ENCODE measurements at regions not wholly inside any gene's neighbourhood (a gene's known extent, or its start where the extent isn't known, plus 50 kb on each side); places are given as distances from the start of the nearest gene placed in this dataset.

DNA sequence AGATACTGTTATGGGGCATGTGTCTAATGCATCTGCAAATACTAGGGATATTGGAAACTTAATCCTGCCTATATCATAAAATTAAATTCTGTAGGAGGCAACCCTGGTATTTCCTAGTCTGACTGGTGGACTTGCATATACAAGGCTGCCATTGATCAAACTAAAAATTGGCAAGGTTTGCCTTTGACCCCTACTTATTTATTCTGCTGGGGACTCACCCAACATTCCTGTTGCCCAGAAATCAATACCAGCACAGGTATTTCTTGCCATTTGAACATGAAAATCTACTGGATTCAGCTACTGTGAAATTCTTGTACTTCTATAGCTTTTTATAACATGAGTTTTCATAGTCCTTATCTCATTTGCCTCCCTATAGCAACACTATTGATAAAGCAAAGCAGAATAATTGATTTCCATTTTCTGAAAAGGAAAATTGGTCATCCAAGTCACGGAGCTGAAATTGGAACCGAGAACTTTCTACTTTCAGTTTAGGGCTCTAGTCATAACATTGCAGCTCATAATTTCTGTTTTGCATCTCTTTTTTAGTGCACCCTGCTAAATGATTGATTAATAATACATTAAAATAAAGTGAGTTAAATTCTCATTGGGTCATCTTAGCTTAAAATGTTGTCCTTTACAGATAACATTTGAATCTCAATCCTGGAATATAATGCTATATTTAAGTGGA is 365.2 kb downstream of the MFSD1 start:
- no peak for DNase-seq (ENCODE audit: low spot score)

DNA sequence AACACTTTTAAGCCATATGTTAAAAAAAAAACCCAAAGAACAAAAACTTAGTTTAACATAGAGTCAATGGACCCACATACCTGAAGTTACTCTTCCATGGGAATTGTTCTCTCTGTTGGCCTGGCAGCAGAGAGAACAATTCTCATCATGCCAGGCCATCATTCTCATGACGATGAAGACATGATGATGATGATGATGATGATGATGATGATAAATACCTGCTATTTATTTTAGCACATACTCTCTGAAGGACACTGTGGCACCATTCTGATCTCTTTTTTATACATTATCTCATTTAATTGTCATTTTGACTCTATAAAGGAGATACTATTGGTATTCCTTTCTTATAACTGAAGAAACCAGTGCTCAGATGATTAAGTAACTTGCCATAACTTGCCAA is 366.9 kb downstream of the MFSD1 start:
- DNase-seq (ENCODE audit: low spot score): no peak

DNA sequence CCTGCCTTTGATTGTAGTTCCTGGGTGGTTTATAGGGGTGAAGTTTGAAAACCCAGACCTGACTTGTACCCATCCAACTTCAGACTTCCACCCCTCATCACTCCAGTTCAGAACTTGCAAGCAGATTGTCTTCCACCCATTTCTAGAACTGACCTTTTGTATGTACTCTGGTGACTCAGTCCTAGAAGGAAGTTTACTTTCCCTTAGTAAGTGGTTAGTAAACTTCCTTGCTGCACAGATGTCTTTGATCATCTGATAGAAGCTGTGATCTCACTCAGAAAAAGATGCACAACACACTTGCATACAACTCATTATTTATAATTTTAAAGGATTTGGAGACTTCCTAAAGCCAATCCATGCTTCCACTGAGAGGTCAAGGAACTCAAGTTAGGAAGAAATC is 368.0 kb downstream of the MFSD1 start:
- no peak for DNase-seq (ENCODE audit: low spot score)

DNA sequence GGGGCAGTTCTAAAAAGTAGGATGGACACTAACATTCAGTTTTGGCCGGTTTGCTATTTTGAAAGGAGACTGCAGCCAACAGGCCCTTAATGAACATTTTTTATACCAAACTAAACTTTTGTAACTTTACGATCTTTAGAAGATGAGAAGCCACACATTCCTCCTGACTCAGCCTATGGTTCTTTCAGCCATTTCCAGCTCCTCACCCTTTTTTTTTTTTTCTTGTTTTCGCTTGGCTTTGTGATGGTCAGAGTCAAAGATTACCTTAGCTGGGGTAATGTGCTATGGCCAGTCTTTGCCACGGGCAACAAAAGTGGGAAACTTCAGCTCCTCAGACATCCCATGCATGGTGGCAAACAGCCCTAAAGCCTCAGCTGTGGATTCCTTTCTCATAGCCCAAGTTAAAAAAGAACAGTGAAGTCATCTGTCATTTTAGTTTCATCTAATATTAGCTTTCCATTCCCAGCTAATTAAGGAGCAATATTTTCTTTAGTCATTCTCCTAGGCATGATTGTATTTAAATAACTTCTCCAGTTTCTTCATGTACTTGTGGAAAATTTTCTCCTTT is 368.7 kb downstream of the MFSD1 start:
- DNase-seq (ENCODE audit: low spot score): no peak

DNA sequence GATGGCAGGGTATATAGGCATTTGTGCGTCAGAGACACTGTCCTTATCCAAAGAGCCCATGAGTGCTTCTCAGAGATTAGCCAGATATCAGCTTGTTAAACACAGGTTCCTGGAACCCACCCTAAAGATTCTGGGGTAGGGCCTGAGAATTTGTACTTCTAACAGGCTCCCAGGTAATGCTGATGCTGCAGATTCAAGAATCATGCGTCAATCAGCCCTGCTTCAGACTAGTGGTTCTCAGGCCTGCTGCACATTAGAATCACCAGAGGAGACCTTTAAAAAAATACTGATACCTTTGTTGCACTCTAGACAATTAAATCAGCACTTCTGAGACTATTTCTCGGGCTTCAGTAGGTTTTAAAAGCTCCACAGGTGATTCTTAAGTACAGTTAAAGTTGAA is 369.5 kb downstream of the MFSD1 start:
- DNase-seq (ENCODE audit: low spot score): no peak

DNA sequence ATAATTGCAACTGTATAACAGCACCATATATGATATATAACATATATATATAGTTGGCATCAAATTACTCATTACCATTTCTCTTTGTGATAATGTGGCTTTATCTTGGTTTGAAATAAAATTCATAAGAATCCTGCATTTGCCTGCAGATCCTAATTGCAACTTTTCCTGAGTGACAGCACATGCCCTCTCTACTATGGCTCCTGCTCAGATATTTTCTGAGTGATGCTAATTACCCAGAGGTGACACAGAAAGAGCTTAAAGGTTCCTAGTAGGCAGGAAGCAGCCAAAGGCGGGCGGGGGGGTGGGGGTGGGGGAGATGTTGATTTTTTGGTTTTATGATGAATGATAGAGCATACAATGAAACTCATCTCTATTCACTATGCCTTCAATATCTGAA is 370.6 kb downstream of the MFSD1 start:
- DNase-seq (ENCODE audit: low spot score): no peak

DNA sequence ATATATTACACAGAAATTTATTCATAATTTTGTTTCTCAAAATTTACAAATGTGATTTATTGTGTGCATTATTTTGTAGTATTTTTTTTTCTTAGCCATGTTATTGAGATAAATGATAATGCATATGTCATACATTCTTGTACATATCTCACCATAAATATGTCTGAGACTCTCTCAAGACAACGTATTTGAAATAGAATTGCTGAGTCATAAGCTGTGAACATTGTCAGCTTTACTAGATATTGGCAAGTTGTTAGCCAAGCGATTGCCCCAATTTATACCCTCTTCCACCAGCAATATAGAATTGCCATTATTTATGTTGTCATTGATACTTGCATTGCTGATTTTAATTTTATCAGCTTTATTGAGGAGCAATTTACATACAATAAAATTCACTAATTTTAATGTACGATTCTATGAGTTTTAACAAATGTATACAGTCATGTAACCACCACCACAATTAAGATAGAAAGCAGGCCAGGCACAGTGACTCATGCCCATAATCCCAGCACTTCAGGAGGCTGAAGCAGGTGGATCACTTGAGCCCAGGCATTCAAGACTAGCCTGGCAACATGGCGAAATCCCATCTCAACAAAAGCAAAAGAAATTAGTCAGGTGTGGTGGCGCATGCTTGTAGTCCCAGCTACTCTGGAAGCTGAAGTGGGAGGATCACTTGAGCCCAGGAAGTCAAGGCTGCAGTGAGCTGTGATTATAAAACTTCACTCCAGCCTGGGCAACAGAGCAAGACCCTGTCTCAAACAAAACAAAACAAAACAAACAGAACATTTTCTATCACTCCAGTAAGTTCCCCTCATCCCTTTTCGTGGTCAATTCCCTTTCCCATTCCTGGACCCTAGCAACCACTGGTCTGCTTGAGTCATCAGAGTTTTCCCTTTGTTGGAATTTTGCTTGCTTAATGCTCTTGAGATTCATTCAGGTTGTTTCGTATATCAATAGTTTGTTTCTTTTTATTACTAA is 373.1 kb downstream of the MFSD1 start:
- no peak for DNase-seq (ENCODE audit: low spot score)

DNA sequence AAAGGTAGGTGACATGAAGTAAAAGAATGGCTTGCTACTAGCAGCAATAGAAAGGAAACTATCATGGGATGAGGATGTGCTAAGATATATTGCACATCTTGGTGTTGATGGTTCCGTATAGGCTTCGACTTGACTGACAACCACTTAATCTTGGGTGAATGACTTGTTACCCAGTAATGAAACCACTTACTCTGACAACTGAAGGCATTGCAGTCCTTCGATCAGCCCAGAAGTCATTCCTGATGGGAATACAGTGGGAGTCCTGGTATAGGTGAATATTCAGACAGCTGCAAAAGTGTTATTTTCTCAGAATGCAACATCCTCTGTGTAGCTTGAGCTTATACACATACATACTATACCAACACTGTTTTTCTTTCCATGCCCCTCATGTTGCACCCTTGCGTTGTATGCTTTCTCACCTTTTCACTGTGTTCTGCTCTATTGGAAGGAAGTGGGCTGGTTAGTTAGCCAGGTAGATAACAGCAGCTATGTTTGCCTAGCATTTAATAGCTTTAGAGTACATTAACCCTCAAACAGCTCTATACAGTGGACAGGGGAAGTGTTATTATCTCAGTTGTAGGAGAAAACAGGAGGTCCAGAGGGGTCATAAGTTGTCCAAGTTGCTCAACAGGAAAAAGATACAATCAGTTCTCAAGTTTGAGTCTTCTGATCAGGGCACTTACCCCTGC is 376.5 kb downstream of the MFSD1 start:
- no peak for DNase-seq (ENCODE audit: low spot score)

DNA sequence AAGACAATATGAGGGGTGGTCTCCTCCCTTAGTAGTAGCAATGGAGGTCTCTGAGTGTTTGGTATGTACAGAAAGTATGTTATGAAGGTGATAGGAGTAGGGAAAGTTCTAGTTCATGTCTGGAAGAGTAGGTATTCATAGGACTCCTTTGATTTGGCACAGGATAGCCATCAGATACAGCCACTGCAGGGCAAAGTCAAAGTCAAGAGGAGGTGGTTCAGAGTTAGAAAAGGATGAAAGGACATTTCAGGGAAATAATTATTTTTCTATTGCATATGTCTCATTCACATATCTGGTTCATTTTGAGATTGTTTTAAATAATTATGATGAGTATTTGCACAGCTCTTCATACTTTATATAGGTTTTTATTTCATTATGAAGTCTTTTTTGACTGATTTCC is 381.1 kb downstream of the MFSD1 start:
- no peak for DNase-seq (ENCODE audit: low spot score)

DNA sequence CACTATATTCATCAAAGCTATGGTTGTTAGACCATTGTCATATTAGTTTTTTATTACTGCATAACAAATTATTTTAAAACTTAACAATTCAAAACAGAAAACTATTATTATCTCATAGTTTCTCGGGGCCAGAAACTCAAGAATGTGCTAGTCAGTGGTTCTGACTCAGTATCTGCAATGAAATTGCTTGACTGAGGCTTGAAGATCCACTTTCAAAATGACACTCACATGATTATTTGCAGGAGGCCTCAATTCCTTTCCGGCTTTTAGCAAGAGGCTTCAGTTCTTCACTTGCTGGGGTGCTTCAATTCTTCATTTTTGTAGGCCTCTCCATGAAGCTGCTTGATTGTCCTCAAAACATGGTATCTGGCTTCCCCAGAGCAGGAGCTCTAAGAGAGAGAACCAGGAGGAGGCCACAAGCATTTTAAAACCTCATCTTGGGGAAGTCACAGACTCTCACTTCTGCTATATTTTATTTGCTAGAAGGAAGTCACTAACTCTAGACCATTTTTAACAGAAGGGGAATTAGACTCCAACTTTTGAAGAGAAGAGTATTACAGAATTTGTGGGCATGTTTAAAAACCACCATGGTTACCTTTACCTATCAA is 383.7 kb downstream of the MFSD1 start:
- no peak for DNase-seq (ENCODE audit: low spot score)

DNA sequence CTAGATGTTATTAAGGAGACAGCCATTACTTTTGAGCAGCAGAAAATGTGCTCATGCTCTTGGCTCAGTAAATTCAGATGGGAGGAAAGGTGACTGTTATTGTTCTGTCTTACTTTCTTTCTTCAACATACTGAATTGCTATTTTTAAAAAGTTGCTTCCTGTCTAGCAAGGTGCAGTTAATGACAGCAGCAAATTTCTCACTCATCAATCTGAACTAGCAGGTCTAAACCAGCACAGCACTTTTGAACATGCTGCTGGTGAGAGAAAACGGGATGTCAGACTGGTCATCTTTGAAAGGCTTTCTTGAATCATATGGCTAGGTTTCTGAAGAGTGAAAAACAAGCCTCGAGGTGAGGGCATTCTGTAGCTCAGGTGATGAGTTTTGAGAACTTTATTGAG is 384.7 kb downstream of the MFSD1 start:
- DNase-seq (ENCODE audit: low spot score): no peak

DNA sequence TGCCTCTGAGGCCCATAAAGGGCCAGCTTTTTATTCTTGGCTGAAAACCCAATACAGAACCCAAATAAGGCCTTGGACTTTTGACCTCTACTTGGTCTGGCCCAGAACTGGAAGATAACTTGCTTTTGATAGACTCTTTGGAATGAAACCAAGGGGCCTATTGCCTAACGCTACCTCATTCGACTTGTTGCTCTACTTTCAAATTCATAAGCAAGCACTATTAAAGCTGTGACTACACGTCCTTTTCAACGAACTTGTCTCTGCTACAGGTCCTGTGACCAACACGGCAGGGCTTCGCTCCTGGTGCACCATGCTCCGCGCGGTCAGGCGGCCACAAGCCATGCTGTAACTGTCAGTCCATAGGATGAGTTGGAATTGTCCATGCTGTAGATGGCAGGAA is 385.4 kb downstream of the MFSD1 start:
- DNase-seq (ENCODE audit: low spot score): no peak

DNA sequence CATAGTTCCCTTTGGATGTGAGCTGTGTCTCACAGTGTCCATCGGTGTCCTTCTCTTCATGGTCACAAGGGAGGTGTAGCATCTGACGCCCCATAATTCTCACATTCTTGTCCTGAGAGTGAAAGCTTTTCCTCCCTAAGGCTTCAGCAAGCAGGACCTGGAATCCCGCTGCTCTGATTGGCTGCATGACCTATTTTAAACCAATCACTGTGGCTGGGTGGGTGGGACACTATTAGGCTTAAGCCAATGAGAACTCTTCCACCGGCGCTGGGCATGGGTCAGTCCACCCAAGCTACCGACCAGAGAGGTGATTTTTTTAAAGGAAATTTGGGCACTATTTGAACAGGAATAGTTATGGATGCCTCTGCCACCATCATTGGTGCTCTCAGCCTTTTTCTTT is 385.9 kb downstream of the MFSD1 start:
- DNase-seq (ENCODE audit: low spot score): no peak

DNA sequence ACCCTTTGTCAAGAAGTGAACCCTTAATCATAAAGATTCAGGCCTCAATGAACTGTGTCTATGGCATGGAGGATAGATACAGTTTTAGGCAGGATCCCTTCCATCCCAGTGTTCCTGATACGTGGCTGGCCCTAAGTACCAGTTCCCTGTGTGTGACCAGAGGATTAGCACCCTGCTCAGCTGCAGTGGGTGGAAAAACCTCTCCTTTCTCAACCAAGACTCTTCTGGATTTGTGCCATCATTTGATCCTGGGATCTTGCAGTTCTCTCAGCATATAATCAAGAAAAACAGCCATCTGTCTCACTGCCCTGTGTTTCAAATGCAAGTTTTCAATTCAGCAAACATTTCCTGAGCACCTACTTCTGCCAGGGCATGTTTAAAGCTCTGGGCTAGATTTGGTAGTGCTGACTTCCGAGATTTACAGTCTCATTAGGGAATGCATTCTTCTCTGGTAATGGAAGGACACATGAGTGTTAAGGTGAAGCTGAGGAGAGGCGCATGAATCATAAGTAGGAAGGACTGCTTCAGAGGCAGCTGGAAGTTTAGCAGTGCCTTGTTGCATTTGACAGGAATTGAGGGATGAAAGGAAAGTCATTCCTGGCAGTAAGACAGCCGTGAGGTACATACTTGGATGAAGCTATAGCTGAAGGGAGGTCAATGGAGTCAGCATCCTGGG is 388.3 kb downstream of the MFSD1 start:
- no peak for DNase-seq (ENCODE audit: low spot score)

DNA sequence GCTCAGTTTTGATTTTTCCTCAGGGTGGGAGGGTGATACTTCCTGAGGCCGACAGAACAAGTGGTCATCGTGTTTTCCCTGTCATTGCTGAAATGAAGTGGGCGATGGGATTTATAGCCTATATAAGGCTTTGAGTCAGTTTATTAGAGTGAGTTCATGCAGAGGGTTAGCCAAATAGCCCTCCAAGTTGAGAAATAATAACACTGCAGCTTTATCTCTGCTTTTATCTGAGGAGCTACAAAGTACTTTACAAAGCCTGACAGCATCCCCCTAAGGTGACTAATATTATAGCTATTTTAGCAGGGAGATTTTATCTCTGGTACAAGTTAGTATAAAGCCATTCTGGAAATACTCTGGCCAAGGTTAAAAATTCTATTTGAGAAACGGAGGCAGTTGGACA is 389.6 kb downstream of the MFSD1 start:
- no peak for DNase-seq (ENCODE audit: low spot score)

DNA sequence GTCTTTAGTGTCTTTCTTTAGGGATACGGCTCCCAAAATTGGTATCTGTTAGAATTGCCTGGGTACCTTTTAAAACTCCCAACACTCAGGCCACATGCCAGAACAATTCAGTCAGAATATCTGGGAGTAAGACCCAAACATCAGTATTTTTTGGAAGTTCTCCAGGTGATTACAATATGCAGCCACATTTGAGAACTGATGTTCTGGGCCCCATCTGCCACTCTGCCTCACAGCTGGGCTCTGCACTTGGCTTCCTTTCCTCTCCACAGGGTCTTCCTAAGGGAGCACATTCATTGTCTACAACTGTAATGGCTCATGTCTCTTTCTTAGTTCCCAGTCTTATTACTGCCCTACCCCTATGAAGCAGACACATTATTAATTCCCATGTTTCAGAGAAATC is 394.5 kb downstream of the MFSD1 start:
- no peak for DNase-seq (ENCODE audit: low spot score)

DNA sequence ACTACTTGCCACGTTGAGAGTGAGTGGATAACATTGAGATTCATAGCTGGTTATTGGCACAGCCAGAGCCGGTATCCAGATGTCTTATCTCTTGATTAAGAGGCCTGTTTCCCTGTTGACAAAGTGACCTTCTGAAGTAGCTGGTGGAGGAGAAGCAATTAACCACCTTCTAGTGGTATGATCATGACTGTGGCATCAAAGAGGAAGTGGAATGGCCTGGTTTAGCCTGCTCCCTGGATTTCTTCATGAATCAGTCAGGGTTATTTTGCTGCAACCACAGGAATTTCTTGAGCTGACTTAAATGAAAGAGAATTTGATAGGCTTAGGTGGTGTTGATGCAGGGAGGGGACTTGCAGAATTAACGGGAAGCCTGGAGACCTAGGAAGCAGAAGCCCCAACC is 398.3 kb downstream of the MFSD1 start:
- peak; percentile 42 for DNase-seq (ENCODE audit: low spot score)

DNA sequence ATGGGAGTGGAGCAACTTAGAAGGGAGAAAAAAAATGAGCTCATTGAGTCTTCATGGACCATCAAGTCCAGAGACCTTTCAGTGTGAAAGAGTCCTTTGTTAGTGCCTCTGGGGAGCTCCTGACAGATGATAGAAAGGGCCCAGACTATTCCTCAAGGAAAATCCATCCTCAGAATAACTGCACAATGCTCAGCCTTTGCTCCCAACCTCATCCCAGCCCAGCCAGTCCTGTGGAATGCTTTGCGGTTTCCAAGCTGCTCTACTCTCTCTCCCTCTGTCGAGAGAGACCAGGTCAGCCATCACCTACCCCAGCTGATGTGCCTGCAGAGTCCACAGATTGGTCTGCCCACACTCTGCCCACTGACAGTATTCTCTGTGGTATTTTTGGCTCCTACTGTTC is 406.2 kb downstream of the MFSD1 start:
- DNase-seq (ENCODE audit: low spot score): no peak

DNA sequence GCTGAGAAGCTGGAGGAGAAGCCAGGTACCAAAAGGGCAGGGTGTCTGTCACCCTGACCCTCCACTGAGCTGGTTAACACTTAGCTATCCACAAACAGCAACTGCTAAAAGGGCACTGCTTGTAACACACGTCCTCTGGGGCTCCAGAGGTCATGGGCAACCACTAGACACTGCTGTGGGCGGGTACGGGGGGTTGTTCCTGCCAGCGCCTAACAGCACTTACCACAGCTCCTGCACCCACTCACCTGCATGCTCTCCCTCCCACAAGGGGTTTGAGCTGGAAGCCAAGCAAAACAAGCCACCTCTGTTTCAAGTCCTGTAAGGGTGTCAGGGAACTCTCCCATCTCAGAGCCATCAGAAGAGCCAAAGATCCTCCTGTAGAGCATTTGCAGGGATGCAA is 407.6 kb downstream of the MFSD1 start:
- DNase-seq (ENCODE audit: low spot score): no peak

DNA sequence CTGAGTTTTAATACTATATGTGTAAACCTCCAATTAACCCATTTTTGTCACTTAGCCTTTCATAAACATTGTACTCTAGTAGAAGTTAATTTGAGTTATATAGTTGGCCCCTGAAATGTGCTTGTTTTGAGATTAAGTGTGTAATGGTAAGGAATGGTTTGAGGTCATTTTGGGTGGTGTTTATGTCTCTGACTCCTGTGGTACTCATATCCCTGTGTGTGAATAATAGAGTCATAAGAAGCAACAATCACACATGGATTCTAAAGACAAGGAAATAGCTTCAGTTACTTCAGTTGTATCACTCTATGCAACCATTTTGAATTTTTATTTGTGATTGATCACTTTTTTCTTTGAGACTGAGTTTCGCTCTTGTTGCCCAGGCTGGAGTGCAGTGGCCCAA is 408.5 kb downstream of the MFSD1 start:
- DNase-seq (ENCODE audit: low spot score): no peak

DNA sequence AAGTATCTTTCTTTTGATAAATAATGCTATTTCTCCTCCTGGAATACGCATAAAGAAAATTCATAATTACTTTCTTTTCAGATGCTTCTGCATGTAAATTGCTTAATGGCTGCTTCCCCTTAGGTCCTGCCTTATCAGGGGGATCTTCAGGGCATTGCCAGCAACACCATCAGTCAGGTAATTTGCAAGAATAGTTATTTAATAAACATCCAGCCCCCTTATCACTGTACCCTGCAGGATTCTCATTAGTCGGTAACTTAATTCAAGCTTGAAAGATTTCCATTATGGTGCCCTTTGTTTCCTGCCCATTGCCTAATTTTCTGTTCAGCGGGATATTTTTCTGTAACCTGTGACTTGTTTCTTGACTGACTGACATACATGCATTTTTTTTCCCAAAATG is 414.5 kb downstream of the MFSD1 start:
- peak; percentile 15 for DNase-seq (ENCODE audit: low spot score)

Measured in SK-N-DZ (cell line).